SU-DHL-6 (cell line): ENCODE measurements at regions not wholly inside any gene's neighbourhood (a gene's known extent, or its start where the extent isn't known, plus 50 kb on each side); places are given as distances from the start of the nearest gene placed in this dataset.

Source experiments
- CTCF ChIP-seq: fragments of 200-600 bp; sonication (generic); IDR thresholded peaks from one replicate; pipeline ENCODE4 v1.5.1; 2017; ENCODE audit warnings: antibody characterized with exemption, mild to moderate bottlenecking, low read length, moderate library complexity; ENCODE audit not compliant: insufficient read depth, poor library complexity, severe bottlenecking
- EZH2phosphoT487 ChIP-seq: fragments of 200-600 bp; sonication (generic), shearing (Covaris generic); conservative IDR thresholded peaks from 2 replicates; pipeline ENCODE4 v1.6.1; 2018; ENCODE audit warnings: mild to moderate bottlenecking, antibody characterized with exemption, low read length, moderate library complexity, mixed read lengths

DNA sequence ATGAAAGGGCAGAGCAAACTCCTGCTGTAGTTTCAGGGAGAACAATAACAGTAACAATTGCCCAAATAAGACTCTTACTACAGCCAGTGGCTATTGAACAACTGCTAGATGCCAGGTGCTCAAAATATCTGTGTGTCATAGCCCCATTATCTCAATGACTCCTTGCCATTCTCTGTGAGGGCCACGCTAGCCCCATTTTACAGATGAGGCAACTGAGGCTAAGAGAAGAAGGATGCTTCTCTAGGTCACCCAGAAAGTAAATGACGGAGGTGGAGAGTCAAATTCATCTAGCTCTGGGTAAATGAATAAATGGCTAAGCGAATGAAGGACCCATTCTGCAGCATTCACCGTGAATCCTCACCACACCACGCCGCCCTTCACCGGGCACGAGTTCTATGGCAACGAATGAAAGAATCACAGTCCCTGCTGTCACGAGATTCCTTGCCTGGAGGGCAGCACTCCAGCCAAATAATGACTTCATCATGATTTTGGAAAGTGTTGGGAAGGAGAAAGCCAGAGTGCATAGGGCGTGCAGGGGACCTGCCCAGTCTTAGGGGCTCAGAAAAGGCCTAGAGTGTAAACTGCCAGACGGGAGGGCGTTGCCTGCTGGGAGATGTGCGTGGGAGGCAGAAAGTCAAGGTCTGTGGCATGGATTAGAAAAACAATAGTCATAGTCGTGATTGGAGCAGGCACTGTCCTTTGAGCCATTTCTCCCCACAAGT, 147.2 kb downstream of the C9orf50 start:
- no peak for TF ChIP-seq CTCF
- TF ChIP-seq EZH2phosphoT487, result no peak
